Hepatocyte (in vitro differentiated cells): ENCODE measurements at regions not wholly inside any gene's neighbourhood (a gene's known extent, or its start where the extent isn't known, plus 50 kb on each side); places are given as distances from the start of the nearest gene placed in this dataset.

ENCODE experiments used
- EZH2 ChIP-seq: fragments of 200-600 bp; sonication (generic); IDR thresholded peaks from 2 replicates; pipeline ENCODE4 v1.6.1; 2016; ENCODE audit warnings: antibody characterized with exemption, mild to moderate bottlenecking, borderline replicate concordance
- EZH2phosphoT487 ChIP-seq: fragments of 200-600 bp; sonication (generic); IDR thresholded peaks from one replicate; pipeline ENCODE4 v1.6.1; 2018; ENCODE audit warnings: antibody characterized with exemption, mild to moderate bottlenecking, low read depth, moderate library complexity; ENCODE audit not compliant: unreplicated experiment, severe bottlenecking
- TF ChIP-seq, protein P1 (sequence below): fragments of 200-600 bp; sonication (generic); IDR thresholded peaks from 2 replicates; pipeline ENCODE4 v1.5.1; 2016; ENCODE audit warnings: antibody characterized with exemption, mild to moderate bottlenecking; ENCODE audit not compliant: poor library complexity

- TF ChIP-seq, protein P1, sequence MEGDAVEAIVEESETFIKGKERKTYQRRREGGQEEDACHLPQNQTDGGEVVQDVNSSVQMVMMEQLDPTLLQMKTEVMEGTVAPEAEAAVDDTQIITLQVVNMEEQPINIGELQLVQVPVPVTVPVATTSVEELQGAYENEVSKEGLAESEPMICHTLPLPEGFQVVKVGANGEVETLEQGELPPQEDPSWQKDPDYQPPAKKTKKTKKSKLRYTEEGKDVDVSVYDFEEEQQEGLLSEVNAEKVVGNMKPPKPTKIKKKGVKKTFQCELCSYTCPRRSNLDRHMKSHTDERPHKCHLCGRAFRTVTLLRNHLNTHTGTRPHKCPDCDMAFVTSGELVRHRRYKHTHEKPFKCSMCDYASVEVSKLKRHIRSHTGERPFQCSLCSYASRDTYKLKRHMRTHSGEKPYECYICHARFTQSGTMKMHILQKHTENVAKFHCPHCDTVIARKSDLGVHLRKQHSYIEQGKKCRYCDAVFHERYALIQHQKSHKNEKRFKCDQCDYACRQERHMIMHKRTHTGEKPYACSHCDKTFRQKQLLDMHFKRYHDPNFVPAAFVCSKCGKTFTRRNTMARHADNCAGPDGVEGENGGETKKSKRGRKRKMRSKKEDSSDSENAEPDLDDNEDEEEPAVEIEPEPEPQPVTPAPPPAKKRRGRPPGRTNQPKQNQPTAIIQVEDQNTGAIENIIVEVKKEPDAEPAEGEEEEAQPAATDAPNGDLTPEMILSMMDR: no peak
- no peak for TF ChIP-seq EZH2
- TF ChIP-seq EZH2phosphoT487: no peak
These were observed 270.9 kb upstream of the LCORL start for GRCh38 chr4:18292411-18292810.
